ENCODE measurements at regions not wholly inside any gene's neighbourhood (a gene's known extent, or its start where the extent isn't known, plus 50 kb on each side); places are given as distances from the start of the nearest gene placed in this dataset.

GRCh38 chr5:2488593-2488992, 262.9 kb downstream of the IRX2 start:
- DNase-seq, result no peak

GRCh38 chr5:2487152-2487763, 264.2 kb downstream of the IRX2 start:
- DNase-seq, result no peak

- DNase-seq, result no peak
Observed at GRCh38 chr5:2486373-2486772, 265.1 kb downstream of the IRX2 start.

GRCh38 chr5:2482778-2483177, 268.7 kb downstream of the IRX2 start:
- DNase-seq, result no peak

- DNase-seq, result no peak
Observed at GRCh38 chr5:2480871-2481270, 270.6 kb downstream of the IRX2 start.

GRCh38 chr5:2475902-2476301, 275.6 kb downstream of the IRX2 start:
- DNase-seq, result no peak

GRCh38 chr5:2472670-2473069, 278.8 kb downstream of the IRX2 start:
- no peak for DNase-seq

- no peak for DNase-seq
Observed at GRCh38 chr5:2471152-2471879, 280.2 kb downstream of the IRX2 start.

GRCh38 chr5:2466966-2467365, 284.5 kb downstream of the IRX2 start:
- DNase-seq, result no peak

GRCh38 chr5:2465383-2465782, 286.1 kb downstream of the IRX2 start:
- no peak for DNase-seq

GRCh38 chr5:2464141-2464540, 287.3 kb downstream of the IRX2 start:
- no peak for DNase-seq

GRCh38 chr5:2461701-2462691, 289.5 kb downstream of the IRX2 start:
- DNase-seq, result no peak

- DNase-seq, result no peak
Observed at GRCh38 chr5:2460098-2460497, 291.4 kb downstream of the IRX2 start.

- no peak for DNase-seq
Observed at GRCh38 chr5:2459251-2459650, 292.2 kb downstream of the IRX2 start.

- no peak for DNase-seq
Observed at GRCh38 chr5:2455878-2456277, 295.6 kb downstream of the IRX2 start.

- DNase-seq, result no peak
Observed at GRCh38 chr5:2454876-2455275, 296.6 kb downstream of the IRX2 start.

- no peak for DNase-seq
Observed at GRCh38 chr5:2453781-2454180, 297.7 kb downstream of the IRX2 start.

GRCh38 chr5:2451100-2451499, 300.4 kb downstream of the IRX2 start:
- DNase-seq, result no peak

- no peak for DNase-seq
Observed at GRCh38 chr5:2442496-2443354, 308.8 kb downstream of the IRX2 start.

GRCh38 chr5:2441495-2442180, 309.8 kb downstream of the IRX2 start:
- no peak for DNase-seq

- DNase-seq, result no peak
Observed at GRCh38 chr5:2439608-2440007, 311.9 kb downstream of the IRX2 start.

- no peak for DNase-seq
Observed at GRCh38 chr5:2433086-2433485, 318.4 kb downstream of the IRX2 start.

Data from NCI-H1694 (cell line).